ENCODE measurements at regions not wholly inside any gene's neighbourhood (a gene's known extent, or its start where the extent isn't known, plus 50 kb on each side); places are given as distances from the start of the nearest gene placed in this dataset.

DNA sequence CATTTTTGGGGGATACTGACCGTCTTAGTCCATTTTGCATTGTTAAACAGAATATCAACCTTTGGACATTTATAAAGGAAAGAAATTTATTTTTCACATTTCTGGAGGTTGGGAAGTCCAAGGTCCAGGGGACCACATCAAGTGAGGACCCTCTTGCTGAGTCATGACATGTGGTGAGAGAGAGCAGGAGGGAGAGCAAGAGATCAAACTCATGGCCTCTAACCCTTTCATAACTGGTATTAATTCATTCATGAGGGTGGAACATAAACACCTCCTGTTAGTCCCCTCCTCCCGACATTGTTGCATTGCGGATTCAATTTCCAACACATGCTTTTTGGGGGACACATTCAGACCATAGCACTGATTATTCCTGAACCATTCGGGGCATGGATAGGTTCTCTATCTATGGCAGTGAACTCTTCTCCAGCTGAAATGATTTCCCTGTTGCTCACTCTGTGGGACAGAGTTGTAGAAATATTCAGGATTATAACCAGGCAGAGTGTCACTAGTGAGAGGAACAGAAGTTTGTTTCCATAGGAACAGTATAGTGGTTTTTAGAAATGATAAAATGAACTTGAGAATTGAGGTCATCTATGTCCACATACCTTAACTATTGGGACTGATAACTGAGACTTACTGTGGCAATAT, 88.2 kb upstream of the OR9Q1 start:
- H3K27ac ChIP-seq (ENCODE audit: low read length): no peak overlapping the region
- intact Hi-C loops (cut with micrococcal nuclease; ENCODE audit: unreplicated experiment): no loop called here
- BruUV-seq (replicated peaks): no TSS peak

DNA sequence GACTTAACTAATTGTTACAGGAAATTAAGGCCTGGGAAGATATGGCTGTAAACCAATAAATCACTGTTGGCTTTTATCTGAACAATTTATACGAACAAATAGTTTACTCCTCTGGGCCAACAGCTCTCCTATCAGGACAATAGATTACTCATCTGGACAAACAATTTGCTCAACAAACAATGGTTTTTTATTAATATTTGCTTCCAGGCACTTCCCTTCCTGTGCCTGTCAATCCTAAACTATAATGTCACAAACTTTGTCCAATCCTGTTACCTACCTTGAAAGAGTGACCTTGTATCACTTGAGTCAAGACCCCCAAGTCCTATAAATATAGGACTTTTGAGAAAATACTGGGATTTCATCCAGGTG, 87.6 kb upstream of the OR9Q1 start:
- DNase-seq (ENCODE audit: low read depth, low spot score) (no peak), ATAC-seq (no peak)
- H3K4me3 ChIP-seq (ENCODE audit: low read depth in 2 of 2, low read length in 2 of 2): no peak overlapping the region
- ChIA-PET CTCF (no interaction called here), POLR2A (no interaction called here)
- no TSS peak for BruUV-seq (replicated peaks)
- no peaks in the 10 kb centered on the region for H3K4me1 ChIP-seq (ENCODE audit: control insufficient read depth, insufficient read depth, low read length)
- H3K27ac ChIP-seq (ENCODE audit: low read length): no peak overlapping the region
- H3K27me3 ChIP-seq (ENCODE audit: control insufficient read depth, insufficient read depth, low read length): no peaks in the 10 kb centered on the region
- TF ChIP-seq TCF7L2 (IDR thresholded peaks at IDR 0.05; ENCODE audit: low read depth, low read length) (no peak), POLR2AphosphoS5 (IDR thresholded peaks at IDR 0.05; ENCODE audit: low read depth, low read length) (no peak), REST (IDR thresholded peaks at IDR 0.05; ENCODE audit: insufficient read depth in 1 of 2, low read depth in 2 of 2, low read length in 1 of 2) (no peak), SIN3A (IDR thresholded peaks at IDR 0.05; ENCODE audit: borderline replicate concordance, insufficient read depth, low read depth, low read length) (no peak)
- TF ChIP-seq, protein P1, sequence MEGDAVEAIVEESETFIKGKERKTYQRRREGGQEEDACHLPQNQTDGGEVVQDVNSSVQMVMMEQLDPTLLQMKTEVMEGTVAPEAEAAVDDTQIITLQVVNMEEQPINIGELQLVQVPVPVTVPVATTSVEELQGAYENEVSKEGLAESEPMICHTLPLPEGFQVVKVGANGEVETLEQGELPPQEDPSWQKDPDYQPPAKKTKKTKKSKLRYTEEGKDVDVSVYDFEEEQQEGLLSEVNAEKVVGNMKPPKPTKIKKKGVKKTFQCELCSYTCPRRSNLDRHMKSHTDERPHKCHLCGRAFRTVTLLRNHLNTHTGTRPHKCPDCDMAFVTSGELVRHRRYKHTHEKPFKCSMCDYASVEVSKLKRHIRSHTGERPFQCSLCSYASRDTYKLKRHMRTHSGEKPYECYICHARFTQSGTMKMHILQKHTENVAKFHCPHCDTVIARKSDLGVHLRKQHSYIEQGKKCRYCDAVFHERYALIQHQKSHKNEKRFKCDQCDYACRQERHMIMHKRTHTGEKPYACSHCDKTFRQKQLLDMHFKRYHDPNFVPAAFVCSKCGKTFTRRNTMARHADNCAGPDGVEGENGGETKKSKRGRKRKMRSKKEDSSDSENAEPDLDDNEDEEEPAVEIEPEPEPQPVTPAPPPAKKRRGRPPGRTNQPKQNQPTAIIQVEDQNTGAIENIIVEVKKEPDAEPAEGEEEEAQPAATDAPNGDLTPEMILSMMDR (IDR thresholded peaks at IDR 0.05): no peak
- H3K9me3 ChIP-seq (ENCODE audit: control insufficient read depth, insufficient read depth, low read depth, low read length): no peaks in the 10 kb centered on the region
- no peaks in the 10 kb centered on the region for H3K36me3 ChIP-seq (ENCODE audit: control insufficient read depth, insufficient read depth, low read length)
- intact Hi-C loops (cut with micrococcal nuclease; ENCODE audit: unreplicated experiment) (no loop called here), in situ Hi-C loops (cut with HindIII; ENCODE audit: low pct_unique_long_range_greater_than_20kb, low sequenced_read_pairs) (no loop called here)

More for the DNA sequence above, 88.2 kb upstream of the OR9Q1 start:
- Histone ChIP-seq H3K9me3 (ENCODE audit: control insufficient read depth, insufficient read depth, low read depth, low read length) (no peaks in the 10 kb centered on the region), H3K27me3 (ENCODE audit: control insufficient read depth, insufficient read depth, low read length) (no peaks in the 10 kb centered on the region), H3K4me1 (ENCODE audit: control insufficient read depth, insufficient read depth, low read length) (no peaks in the 10 kb centered on the region), H3K36me3 (ENCODE audit: control insufficient read depth, insufficient read depth, low read length) (no peaks in the 10 kb centered on the region), H3K4me3 (ENCODE audit: low read depth in 2 of 2, low read length in 2 of 2) (no peak overlapping the region)
- in situ Hi-C loops (cut with HindIII; ENCODE audit: low pct_unique_long_range_greater_than_20kb, low sequenced_read_pairs): no loop called here
- POLR2A ChIA-PET: no interaction called here
- CTCF ChIA-PET: no interaction called here
- no peak for ATAC-seq
- no peak for TF ChIP-seq POLR2AphosphoS5 (IDR thresholded peaks at IDR 0.05; ENCODE audit: low read depth, low read length)
- no peak for DNase-seq (ENCODE audit: low read depth, low spot score)

DNA sequence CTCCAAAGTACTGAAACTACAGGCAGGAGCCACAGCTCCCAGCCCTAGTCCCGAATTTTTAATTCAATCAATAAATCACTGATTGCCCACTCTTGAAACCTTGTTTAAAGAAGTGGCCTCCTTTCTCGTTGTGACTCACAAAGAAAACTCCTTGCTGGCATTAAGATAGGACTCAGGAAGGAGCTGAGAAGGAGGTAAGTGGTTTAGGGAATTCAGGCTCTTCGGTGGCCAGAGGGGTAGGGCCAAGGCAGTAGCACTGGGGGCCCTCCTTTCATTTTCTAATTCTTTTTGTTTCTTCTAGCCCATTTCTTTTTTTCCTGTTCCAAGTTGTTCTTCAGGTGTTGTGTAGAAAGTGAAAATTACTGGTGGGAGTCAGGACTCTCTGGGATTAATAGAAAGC, 86.2 kb upstream of the OR9Q1 start:
- POLR2A ChIA-PET: no interaction called here
- Histone ChIP-seq H3K9me3 (ENCODE audit: control insufficient read depth, insufficient read depth, low read depth, low read length) (no peaks in the 10 kb centered on the region), H3K4me1 (ENCODE audit: control insufficient read depth, insufficient read depth, low read length) (no peaks in the 10 kb centered on the region), H3K27ac (ENCODE audit: low read length) (no peak overlapping the region), H3K4me3 (ENCODE audit: low read depth in 2 of 2, low read length in 2 of 2) (no peak overlapping the region), H3K36me3 (ENCODE audit: control insufficient read depth, insufficient read depth, low read length) (no peaks in the 10 kb centered on the region), H3K27me3 (ENCODE audit: control insufficient read depth, insufficient read depth, low read length) (no peaks in the 10 kb centered on the region; the same call in 1 of the 2 replicates)
- CTCF ChIA-PET: no interaction called here
- ATAC-seq (no peak), DNase-seq (ENCODE audit: low read depth, low spot score) (no peak)
- intact Hi-C loops (cut with micrococcal nuclease; ENCODE audit: unreplicated experiment) (no loop called here), in situ Hi-C loops (cut with HindIII; ENCODE audit: low pct_unique_long_range_greater_than_20kb, low sequenced_read_pairs) (no loop called here)
- TF ChIP-seq SIN3A (IDR thresholded peaks at IDR 0.05; ENCODE audit: borderline replicate concordance, insufficient read depth, low read depth, low read length): no peak
- no peak for TF ChIP-seq POLR2AphosphoS5 (IDR thresholded peaks at IDR 0.05; ENCODE audit: low read depth, low read length)
- TF ChIP-seq, protein P1 (IDR thresholded peaks at IDR 0.05): no peak
- no peak for TF ChIP-seq REST (IDR thresholded peaks at IDR 0.05; ENCODE audit: insufficient read depth in 1 of 2, low read depth in 2 of 2, low read length in 1 of 2)
- no peak for TF ChIP-seq TCF7L2 (IDR thresholded peaks at IDR 0.05; ENCODE audit: low read depth, low read length)
- BruUV-seq (replicated peaks): no TSS peak

Data from Panc1 (cell line).